SK-N-MC (cell line): ENCODE measurements at regions not wholly inside any gene's neighbourhood (a gene's known extent, or its start where the extent isn't known, plus 50 kb on each side); places are given as distances from the start of the nearest gene placed in this dataset.

Experiments
- EZH2 ChIP-seq: fragments of 200-600 bp; sonication (generic); IDR thresholded peaks from one replicate; pipeline ENCODE4 v1.6.1; 2017; ENCODE audit warnings: antibody characterized with exemption
- POLR2AphosphoS5 ChIP-seq: IDR thresholded peaks from 2 replicates; pipeline ENCODE4 v1.6.1; 2012; ENCODE audit warnings: mild to moderate bottlenecking, low read depth, low read length, borderline replicate concordance

- TF ChIP-seq POLR2AphosphoS5: no peak
- no peak for TF ChIP-seq EZH2
Measured at GRCh38 chr1:59199147-59199546, 97.7 kb upstream of the FGGY start.
